ENCODE measurements at regions not wholly inside any gene's neighbourhood (a gene's known extent, or its start where the extent isn't known, plus 50 kb on each side); places are given as distances from the start of the nearest gene placed in this dataset.
"Not testable (repeated sequence)": the region's sequence is repeated elsewhere in the genome, so short reads cannot be mapped to it uniquely, and the experiment has no call there.

- H3K27me3 ChIP-seq (ENCODE audit: insufficient read depth, low read length): no peaks in the 10 kb centered on the region
- H3K36me3 ChIP-seq (ENCODE audit: insufficient read depth, low read length): no peaks in the 10 kb centered on the region
- ChIA-PET CTCF (ENCODE audit: partially characterized antibody) (no interaction called here), POLR2A (ENCODE audit: partially characterized antibody) (no interaction called here)
- intact Hi-C loops (cut with micrococcal nuclease): no loop called here
- H3K36me3 Mint-ChIP-seq: no peaks in the 10 kb centered on the region
- no peak overlapping the region for H3K4me3 ChIP-seq (ENCODE audit: low read length in 2 of 2)
- no peak for DNase-seq
- no peak overlapping the region for H3K27ac Mint-ChIP-seq
- H3K4me1 ChIP-seq (ENCODE audit: insufficient read depth, low read length): no peaks in the 10 kb centered on the region
- H3K27me3 Mint-ChIP-seq: no peaks in the 10 kb centered on the region
- peaks cover 0 to 2% (median 0%) of the 10 kb centered on the region in 8 donors for H3K9me3 Mint-ChIP-seq
- no peaks in the 10 kb centered on the region for H3K4me1 Mint-ChIP-seq
- H3K9me3 ChIP-seq (ENCODE audit: control insufficient read depth in 1 of 2, low read length in 2 of 2): no peaks in the 10 kb centered on the region
- H3K27ac ChIP-seq (ENCODE audit: low read depth, low read length): no peak overlapping the region
- H3K4me3 Mint-ChIP-seq: no peak overlapping the region
Measured at GRCh38 chr5:89059274-89059673, 176.3 kb upstream of the MEF2C start.

- no peak overlapping the region for H3K27ac ChIP-seq (ENCODE audit: low read depth, low read length)
- ChIA-PET CTCF (ENCODE audit: partially characterized antibody) (no interaction called here), POLR2A (ENCODE audit: partially characterized antibody) (no interaction called here)
- no peaks in the 10 kb centered on the region for H3K27me3 ChIP-seq (ENCODE audit: insufficient read depth, low read length)
- no peak overlapping the region for H3K4me3 ChIP-seq (ENCODE audit: low read length in 2 of 2)
- intact Hi-C loops (cut with micrococcal nuclease): no loop called here
- no peak overlapping the region for H3K4me3 Mint-ChIP-seq
- H3K36me3 ChIP-seq (ENCODE audit: insufficient read depth, low read length): no peaks in the 10 kb centered on the region
- no peaks in the 10 kb centered on the region for H3K36me3 Mint-ChIP-seq
- DNase-seq: no peak
- H3K9me3 Mint-ChIP-seq: peaks cover 0 to 12% (median 5%) of the 10 kb centered on the region in 8 donors
- H3K4me1 Mint-ChIP-seq: no peaks in the 10 kb centered on the region
- no peaks in the 10 kb centered on the region for H3K4me1 ChIP-seq (ENCODE audit: insufficient read depth, low read length)
- H3K27me3 Mint-ChIP-seq: no peaks in the 10 kb centered on the region
- H3K9me3 ChIP-seq (ENCODE audit: control insufficient read depth in 1 of 2, low read length in 2 of 2): no peaks in the 10 kb centered on the region
- H3K27ac Mint-ChIP-seq: no peak overlapping the region
Measured at GRCh38 chr5:89055695-89056085, 172.7 kb upstream of the MEF2C start.

- POLR2A ChIA-PET (ENCODE audit: partially characterized antibody): no interaction called here
- Mint-ChIP-seq H3K9me3 (peaks cover 0 to 17% (median 10%) of the 10 kb centered on the region in 8 donors), H3K4me1 (no peaks in the 10 kb centered on the region), H3K36me3 (no peaks in the 10 kb centered on the region), H3K4me3 (no peak overlapping the region), H3K27me3 (no peaks in the 10 kb centered on the region), H3K27ac (no peak overlapping the region)
- Histone ChIP-seq H3K9me3 (ENCODE audit: control insufficient read depth in 1 of 2, low read length in 2 of 2) (no peaks in the 10 kb centered on the region), H3K36me3 (ENCODE audit: insufficient read depth, low read length) (no peaks in the 10 kb centered on the region), H3K27ac (ENCODE audit: low read depth, low read length) (no peak overlapping the region), H3K27me3 (ENCODE audit: insufficient read depth, low read length) (no peaks in the 10 kb centered on the region), H3K4me3 (ENCODE audit: low read length in 2 of 2) (no peak overlapping the region), H3K4me1 (ENCODE audit: insufficient read depth, low read length) (no peaks in the 10 kb centered on the region)
- DNase-seq: no peak
- intact Hi-C loops (cut with micrococcal nuclease): no loop called here
- CTCF ChIA-PET (ENCODE audit: partially characterized antibody): no interaction called here
Measured at GRCh38 chr5:89055015-89055694, 172.2 kb upstream of the MEF2C start.

GRCh38 chr5:89053547-89053946 lies 170.6 kb upstream of the MEF2C start:
- Mint-ChIP-seq H3K4me1 (no peaks in the 10 kb centered on the region), H3K27ac (no peak overlapping the region), H3K4me3 (no peak overlapping the region), H3K9me3 (peaks cover 2 to 26% (median 13%) of the 10 kb centered on the region in 8 donors), H3K36me3 (no peaks in the 10 kb centered on the region), H3K27me3 (no peaks in the 10 kb centered on the region)
- intact Hi-C loops (cut with micrococcal nuclease): no loop called here
- H3K9me3 ChIP-seq (ENCODE audit: control insufficient read depth in 1 of 2, low read length in 2 of 2): no peaks in the 10 kb centered on the region
- no peak overlapping the region for H3K4me3 ChIP-seq (ENCODE audit: low read length in 2 of 2)
- no peaks in the 10 kb centered on the region for H3K4me1 ChIP-seq (ENCODE audit: insufficient read depth, low read length)
- no peaks in the 10 kb centered on the region for H3K27me3 ChIP-seq (ENCODE audit: insufficient read depth, low read length)
- ChIA-PET CTCF (ENCODE audit: partially characterized antibody) (no interaction called here), POLR2A (ENCODE audit: partially characterized antibody) (no interaction called here)
- DNase-seq: no peak
- no peak overlapping the region for H3K27ac ChIP-seq (ENCODE audit: low read depth, low read length)
- H3K36me3 ChIP-seq (ENCODE audit: insufficient read depth, low read length): no peaks in the 10 kb centered on the region

GRCh38 chr5:89050062-89050461 lies 167.1 kb upstream of the MEF2C start:
- H3K4me1 Mint-ChIP-seq; POLR2A ChIA-PET (ENCODE audit: partially characterized antibody); H3K27me3 Mint-ChIP-seq; H3K4me1 ChIP-seq (ENCODE audit: insufficient read depth, low read length); H3K4me3 ChIP-seq (ENCODE audit: low read length in 2 of 2); H3K4me3 Mint-ChIP-seq; H3K27ac ChIP-seq (ENCODE audit: low read depth, low read length); DNase-seq; H3K36me3 ChIP-seq (ENCODE audit: insufficient read depth, low read length); H3K27ac Mint-ChIP-seq; H3K9me3 ChIP-seq (ENCODE audit: control insufficient read depth in 1 of 2, low read length in 2 of 2); intact Hi-C loops (cut with micrococcal nuclease); H3K36me3 Mint-ChIP-seq; H3K27me3 ChIP-seq (ENCODE audit: insufficient read depth, low read length); CTCF ChIA-PET (ENCODE audit: partially characterized antibody): not testable (repeated sequence)
- H3K9me3 Mint-ChIP-seq: peaks cover 2 to 26% (median 12%) of the 10 kb centered on the region in 8 donors

GRCh38 chr5:89047571-89047970 lies 164.6 kb upstream of the MEF2C start:
- no peak overlapping the region for H3K27ac Mint-ChIP-seq
- ChIA-PET POLR2A (ENCODE audit: partially characterized antibody) (no interaction called here), CTCF (ENCODE audit: partially characterized antibody) (no interaction called here)
- Histone ChIP-seq H3K36me3 (ENCODE audit: insufficient read depth, low read length) (no peaks in the 10 kb centered on the region), H3K4me3 (ENCODE audit: low read length in 2 of 2) (no peak overlapping the region), H3K9me3 (ENCODE audit: control insufficient read depth in 1 of 2, low read length in 2 of 2) (no peaks in the 10 kb centered on the region), H3K4me1 (ENCODE audit: insufficient read depth, low read length) (no peaks in the 10 kb centered on the region), H3K27me3 (ENCODE audit: insufficient read depth, low read length) (no peaks in the 10 kb centered on the region), H3K27ac (ENCODE audit: low read depth, low read length) (no peak overlapping the region)
- H3K36me3 Mint-ChIP-seq: no peaks in the 10 kb centered on the region
- H3K27me3 Mint-ChIP-seq: no peaks in the 10 kb centered on the region
- H3K9me3 Mint-ChIP-seq: peaks cover 2 to 26% (median 12%) of the 10 kb centered on the region in 8 donors
- H3K4me3 Mint-ChIP-seq: no peak overlapping the region
- no peak for DNase-seq
- intact Hi-C loops (cut with micrococcal nuclease): loop anchor here (10.0 kb wide), 1 partner anchor 1687 kb away; no protein-coding TSS in a partner anchor
- H3K4me1 Mint-ChIP-seq: no peaks in the 10 kb centered on the region

- Mint-ChIP-seq H3K4me1 (no peaks in the 10 kb centered on the region), H3K4me3 (no peak overlapping the region), H3K27me3 (no peaks in the 10 kb centered on the region), H3K9me3 (peaks cover 0 to 11% (median 4%) of the 10 kb centered on the region in 8 donors), H3K36me3 (no peaks in the 10 kb centered on the region), H3K27ac (no peak overlapping the region)
- intact Hi-C loops (cut with micrococcal nuclease): loop anchor here (10.0 kb wide), 1 partner anchor 1690 kb away; no protein-coding TSS in a partner anchor
- Histone ChIP-seq H3K4me1 (ENCODE audit: insufficient read depth, low read length) (no peaks in the 10 kb centered on the region), H3K27me3 (ENCODE audit: insufficient read depth, low read length) (no peaks in the 10 kb centered on the region), H3K9me3 (ENCODE audit: control insufficient read depth in 1 of 2, low read length in 2 of 2) (no peaks in the 10 kb centered on the region), H3K27ac (ENCODE audit: low read depth, low read length) (no peak overlapping the region), H3K4me3 (ENCODE audit: low read length in 2 of 2) (no peak overlapping the region), H3K36me3 (ENCODE audit: insufficient read depth, low read length) (no peaks in the 10 kb centered on the region)
- ChIA-PET CTCF (ENCODE audit: partially characterized antibody) (no interaction called here), POLR2A (ENCODE audit: partially characterized antibody) (no interaction called here)
- DNase-seq: no peak
Measured at GRCh38 chr5:89045216-89045615, 162.2 kb upstream of the MEF2C start.
